Mesothelial cell of epicardium (in vitro differentiated cells): ENCODE measurements at regions not wholly inside any gene's neighbourhood (a gene's known extent, or its start where the extent isn't known, plus 50 kb on each side); places are given as distances from the start of the nearest gene placed in this dataset.
A peak's percentile ranks its signal among the peaks of the same experiment; 100 is the strongest.

Experiments used
- DNase-seq, 2 experiments: peaks; one replicate each; pipeline ENCODE4 v3.0.0; 2021; ENCODE audit warnings: low spot score in 2 of 2; ENCODE audit not compliant: unreplicated experiment in 2 of 2
- H3K27ac Mint-ChIP-seq: 2 replicates; pipeline ENCODE4 v1.8.0; 2021; ENCODE audit warnings: mixed read lengths
- H3K27me3 Mint-ChIP-seq: 2 replicates; pipeline ENCODE4 v1.8.0; 2021; ENCODE audit warnings: low read depth, mixed read lengths
- H3K36me3 Mint-ChIP-seq: 2 replicates; pipeline ENCODE4 v1.8.0; 2021; ENCODE audit warnings: mixed read lengths
- H3K4me1 Mint-ChIP-seq: 2 replicates; pipeline ENCODE4 v1.8.0; 2021; ENCODE audit warnings: mixed read lengths
- H3K4me3 Mint-ChIP-seq: 2 replicates; pipeline ENCODE4 v1.8.0; 2021; ENCODE audit warnings: mild to moderate bottlenecking, moderate library complexity, mixed read lengths
- H3K9me3 Mint-ChIP-seq: 2 replicates; pipeline ENCODE4 v1.8.0; 2021; ENCODE audit warnings: mixed read lengths
- CTCF ChIP-seq: fragments of 200-600 bp; sonication (generic); IDR thresholded peaks from one replicate; pipeline ENCODE4 v1.5.0; 2021; ENCODE audit warnings: antibody characterized with exemption; ENCODE audit not compliant: unreplicated experiment

GRCh38 chr2:240346753-240347372, 88.6 kb upstream of the GPC1 start:
- Mint-ChIP-seq H3K9me3 (peaks cover 22% of the 10 kb centered on the region), H3K27me3 (peaks cover 13% of the 10 kb centered on the region), H3K4me1 (peaks cover 24% of the 10 kb centered on the region), H3K27ac (no peak overlapping the region), H3K36me3 (no peaks in the 10 kb centered on the region), H3K4me3 (no peak overlapping the region)
- TF ChIP-seq CTCF, result no peak
- DNase-seq, result no peak

- Mint-ChIP-seq H3K9me3 (peaks cover 22% of the 10 kb centered on the region), H3K4me1 (peaks cover 30% of the 10 kb centered on the region)
These were observed 88.0 kb upstream of the GPC1 start for GRCh38 chr2:240347373-240347940.

GRCh38 chr2:240347949-240348500, 87.4 kb upstream of the GPC1 start:
- Mint-ChIP-seq H3K36me3 (no peaks in the 10 kb centered on the region), H3K4me1 (peaks cover 31% of the 10 kb centered on the region), H3K4me3 (no peak overlapping the region), H3K27ac (no peak overlapping the region), H3K9me3 (peaks cover 22% of the 10 kb centered on the region), H3K27me3 (peaks cover 13% of the 10 kb centered on the region)
- no peak for TF ChIP-seq CTCF
- DNase-seq, result no peak

More at GRCh38 chr2:240347373-240347940, 88.0 kb upstream of the GPC1 start:
- H3K27me3 Mint-ChIP-seq, result peaks cover 13% of the 10 kb centered on the region
- no peaks in the 10 kb centered on the region for H3K36me3 Mint-ChIP-seq
- no peak for TF ChIP-seq CTCF
- H3K4me3 Mint-ChIP-seq, result no peak overlapping the region
- DNase-seq, result no peak
- no peak overlapping the region for H3K27ac Mint-ChIP-seq

- Mint-ChIP-seq H3K36me3 (no peaks in the 10 kb centered on the region), H3K27me3 (peaks cover 13% of the 10 kb centered on the region), H3K27ac (peak overlapping the region; percentile 21), H3K4me3 (no peak overlapping the region), H3K9me3 (peaks cover 18% of the 10 kb centered on the region), H3K4me1 (peaks cover 31% of the 10 kb centered on the region)
- no peak for DNase-seq
- TF ChIP-seq CTCF, result no peak
These were observed 86.9 kb upstream of the GPC1 start for GRCh38 chr2:240348522-240348921.

- peaks cover 13% of the 10 kb centered on the region for H3K27me3 Mint-ChIP-seq
- TF ChIP-seq CTCF, result no peak
- peaks cover 31% of the 10 kb centered on the region for H3K4me1 Mint-ChIP-seq
- H3K27ac Mint-ChIP-seq, result no peak overlapping the region
- DNase-seq, result no peak
- no peaks in the 10 kb centered on the region for H3K36me3 Mint-ChIP-seq
- no peak overlapping the region for H3K4me3 Mint-ChIP-seq
- H3K9me3 Mint-ChIP-seq, result peaks cover 14% of the 10 kb centered on the region
These were observed 86.1 kb upstream of the GPC1 start for GRCh38 chr2:240349133-240350005.
